GM12873 (cell line): ENCODE measurements at regions not wholly inside any gene's neighbourhood (a gene's known extent, or its start where the extent isn't known, plus 50 kb on each side); places are given as distances from the start of the nearest gene placed in this dataset.
A peak's percentile ranks its signal among the peaks of the same experiment; 100 is the strongest.

Source experiments
- CTCF ChIP-seq: IDR thresholded peaks from 2 replicates; pipeline ENCODE4 v1.5.1; 2012; ENCODE audit warnings: low read depth, mild to moderate bottlenecking, moderate library complexity, low read length, control low read depth; ENCODE audit not compliant: insufficient read depth; ENCODE audit errors: missing control alignments

- TF ChIP-seq CTCF: no peak
Measured at GRCh38 chr9:14983599-14983998, 73.4 kb upstream of the FREM1 start.

- no peak for TF ChIP-seq CTCF
Measured at GRCh38 chr9:14981291-14981950, 71.2 kb upstream of the FREM1 start.

- no peak for TF ChIP-seq CTCF
Measured at GRCh38 chr9:14978022-14979000, 68.1 kb upstream of the FREM1 start.

GRCh38 chr9:14967450-14968321 is 57.5 kb upstream of the FREM1 start:
- peak; percentile 7 for TF ChIP-seq CTCF

GRCh38 chr9:14962193-14962882 is 52.1 kb upstream of the FREM1 start:
- TF ChIP-seq CTCF: no peak

- TF ChIP-seq CTCF: no peak
Measured at GRCh38 chr9:14961372-14962068, 51.3 kb upstream of the FREM1 start.
